Liver (tissue), 8 donors: ENCODE measurements at regions not wholly inside any gene's neighbourhood (a gene's known extent, or its start where the extent isn't known, plus 50 kb on each side); places are given as distances from the start of the nearest gene placed in this dataset.

Experiments
- DNase-seq: peaks from one replicate; pipeline ENCODE4 v3.0.0-alpha.2; 2017; ENCODE audit warnings: low spot score
- H3K27ac ChIP-seq, 2 donors: one replicate each; pipeline ENCODE4 v1.7.0; 2013; ENCODE audit warnings: inconsistent platforms in 2 of 2, low read length in 2 of 2, control low read depth in 1 of 2, low read depth in 1 of 2, mild to moderate bottlenecking in 1 of 2
- H3K27me3 ChIP-seq, 4 donors: one replicate each; pipeline versions ENCODE4 v1.6.1 to v1.7.0; 2013; ENCODE audit warnings: low read length in 3 of 4, inconsistent platforms in 1 of 4, mild to moderate bottlenecking in 1 of 4, moderate library complexity in 1 of 4; ENCODE audit not compliant: control insufficient read depth in 4 of 4, insufficient read depth in 4 of 4
- H3K36me3 ChIP-seq, 4 donors: one replicate each; pipeline versions ENCODE4 v1.6.1 to v1.7.0; 2013; ENCODE audit warnings: low read length in 3 of 4, mild to moderate bottlenecking in 3 of 4, low read depth in 1 of 4, moderate library complexity in 1 of 4; ENCODE audit not compliant: control insufficient read depth in 4 of 4, insufficient read depth in 3 of 4
- H3K4me1 ChIP-seq, 4 donors: one replicate each; pipeline versions ENCODE4 v1.6.1 to v1.7.0; 2013; ENCODE audit warnings: low read length in 3 of 4, mild to moderate bottlenecking in 3 of 4, moderate library complexity in 1 of 4; ENCODE audit not compliant: control insufficient read depth in 4 of 4, insufficient read depth in 4 of 4
- H3K4me3 ChIP-seq, 3 donors: one replicate each; pipeline versions ENCODE4 v1.6.1 to v1.7.0; 2013; ENCODE audit warnings: low read length in 3 of 3, control low read depth in 1 of 3, low read depth in 1 of 3, mild to moderate bottlenecking in 1 of 3
- H3K9ac ChIP-seq, 2 donors: one replicate each; pipeline ENCODE4 v1.7.0; 2013; ENCODE audit warnings: low read length in 2 of 2, mild to moderate bottlenecking in 2 of 2, moderate library complexity in 2 of 2, control low read depth in 1 of 2, low read depth in 1 of 2
- H3K9me3 ChIP-seq, 4 donors: one replicate each; pipeline versions ENCODE4 v1.6.1 to v1.7.0; 2013; ENCODE audit warnings: low read length in 3 of 4; ENCODE audit not compliant: control insufficient read depth in 4 of 4
- EGR1 ChIP-seq, 2 donors: IDR thresholded peaks; 2 replicates each; pipeline ENCODE4 v1.6.1; 2016 to 2018; ENCODE audit warnings: antibody characterized with exemption in 2 of 2, low read depth in 2 of 2
- FOXA1 ChIP-seq: IDR thresholded peaks from 2 replicates; pipeline ENCODE4 v1.6.1; 2016; ENCODE audit warnings: antibody characterized with exemption
- FOXA2 ChIP-seq: IDR thresholded peaks from 2 replicates; pipeline ENCODE4 v1.6.1; 2016; ENCODE audit warnings: antibody characterized with exemption
- GABPA ChIP-seq, 2 donors: IDR thresholded peaks in 1 of 2; conservative IDR thresholded peaks in 1 of 2; 2 replicates each; pipeline ENCODE4 v1.6.1; 2016; ENCODE audit warnings: antibody characterized with exemption in 2 of 2, mild to moderate bottlenecking in 1 of 2, moderate library complexity in 1 of 2
- HNF4A ChIP-seq, 2 donors: conservative IDR thresholded peaks; 2 replicates each; pipeline ENCODE4 v1.6.1; 2016; ENCODE audit warnings: antibody characterized with exemption in 2 of 2, mild to moderate bottlenecking in 2 of 2
- HNF4G ChIP-seq: IDR thresholded peaks from 2 replicates; pipeline ENCODE4 v1.6.1; 2016; ENCODE audit warnings: antibody characterized with exemption
- JUND ChIP-seq, 2 donors: IDR thresholded peaks; 2 replicates each; pipeline ENCODE4 v1.6.1; 2016; ENCODE audit warnings: antibody characterized with exemption in 2 of 2
- NR2F2 ChIP-seq: IDR thresholded peaks from 2 replicates; pipeline ENCODE4 v1.6.1; 2016; ENCODE audit warnings: antibody characterized with exemption
- RAD21 ChIP-seq, 2 donors: IDR thresholded peaks; 2 replicates each; pipeline ENCODE4 v1.6.1; 2016; ENCODE audit warnings: antibody characterized with exemption in 2 of 2, mild to moderate bottlenecking in 2 of 2
- RXRA ChIP-seq, 2 donors: IDR thresholded peaks; 2 replicates each; pipeline ENCODE4 v1.6.1; 2017 to 2018; ENCODE audit warnings: antibody characterized with exemption in 2 of 2, mild to moderate bottlenecking in 1 of 2
- SP1 ChIP-seq: IDR thresholded peaks from 2 replicates; pipeline ENCODE4 v1.6.1; 2018; ENCODE audit warnings: antibody characterized with exemption, mild to moderate bottlenecking
- TAF1 ChIP-seq: conservative IDR thresholded peaks from 2 replicates; pipeline ENCODE4 v1.6.1; 2016; ENCODE audit warnings: antibody characterized with exemption, mild to moderate bottlenecking
- YY1 ChIP-seq: IDR thresholded peaks from 2 replicates; pipeline ENCODE4 v1.6.1; 2016; ENCODE audit warnings: antibody characterized with exemption, mild to moderate bottlenecking
- WGBS: extraction: QIAGEN DNeasy Blood & Tissue Kit; methylation state at CpG from one replicate; pipeline ENCODE4 v1.1.7; 2013; 5-methylcytosine and 5-hydroxymethylcytosine counted together
- TF ChIP-seq, protein P1 (sequence below): IDR thresholded peaks from 2 replicates; pipeline ENCODE4 v1.6.1; 2016; ENCODE audit warnings: antibody characterized with exemption
- TF ChIP-seq, protein P2 (sequence below): IDR thresholded peaks from 2 replicates; pipeline ENCODE4 v1.6.1; 2016; ENCODE audit warnings: antibody characterized with exemption, mild to moderate bottlenecking
- TF ChIP-seq, protein P3 (sequence below): IDR thresholded peaks from 2 replicates; pipeline ENCODE4 v1.6.1; 2016; ENCODE audit warnings: antibody characterized with exemption
- TF ChIP-seq, protein P4 (sequence below): IDR thresholded peaks from 2 replicates; pipeline ENCODE4 v1.6.1; 2016; ENCODE audit warnings: antibody characterized with exemption
- TF ChIP-seq, protein P5 (sequence below): fragments of 150-350 bp; IDR thresholded peaks from 2 replicates; pipeline ENCODE4 v1.5.1; 2017; ENCODE audit warnings: improper control_type of control experiment, low read depth, low read length; ENCODE audit not compliant: missing input control
- donor health status: healthy.
- donor health status: healthy.
- donor health status: healthy.
- donor health status: healthy.
- donor health status: healthy.

DNA sequence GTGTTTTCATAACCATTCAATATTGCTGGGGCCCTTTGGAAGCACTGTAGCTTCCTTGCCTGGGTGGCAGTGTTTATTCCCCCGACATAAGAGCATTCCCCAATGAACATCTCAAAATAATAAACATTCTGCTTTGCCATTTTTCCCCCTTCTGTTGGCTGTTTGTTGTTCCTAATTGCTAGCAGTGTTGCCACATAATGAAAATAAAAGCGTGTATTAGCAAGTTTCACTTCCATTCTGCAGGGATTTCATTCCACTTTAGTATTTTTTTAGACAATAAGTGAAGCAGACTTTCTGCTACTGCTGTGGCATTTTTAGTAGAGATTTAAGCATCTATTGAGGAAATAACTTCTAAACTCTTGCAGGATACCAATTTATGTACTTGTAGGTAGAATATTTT is 154.7 kb upstream of the GALNT13 start:
- Histone ChIP-seq H3K4me1 (no peaks in the 10 kb centered on the region), H3K27ac (no peak overlapping the region), H3K9ac (no peak overlapping the region), H3K4me3 (no peak overlapping the region), H3K27me3 (no peaks in the 10 kb centered on the region), H3K9me3 (no peaks in the 10 kb centered on the region), H3K36me3 (no peaks in the 10 kb centered on the region)
- DNase-seq = no peak
- TF ChIP-seq, protein P1, sequence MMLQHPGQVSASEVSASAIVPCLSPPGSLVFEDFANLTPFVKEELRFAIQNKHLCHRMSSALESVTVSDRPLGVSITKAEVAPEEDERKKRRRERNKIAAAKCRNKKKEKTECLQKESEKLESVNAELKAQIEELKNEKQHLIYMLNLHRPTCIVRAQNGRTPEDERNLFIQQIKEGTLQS = no peak
- no peak for TF ChIP-seq SP1
- TF ChIP-seq YY1 = no peak
- TF ChIP-seq, protein P2, sequence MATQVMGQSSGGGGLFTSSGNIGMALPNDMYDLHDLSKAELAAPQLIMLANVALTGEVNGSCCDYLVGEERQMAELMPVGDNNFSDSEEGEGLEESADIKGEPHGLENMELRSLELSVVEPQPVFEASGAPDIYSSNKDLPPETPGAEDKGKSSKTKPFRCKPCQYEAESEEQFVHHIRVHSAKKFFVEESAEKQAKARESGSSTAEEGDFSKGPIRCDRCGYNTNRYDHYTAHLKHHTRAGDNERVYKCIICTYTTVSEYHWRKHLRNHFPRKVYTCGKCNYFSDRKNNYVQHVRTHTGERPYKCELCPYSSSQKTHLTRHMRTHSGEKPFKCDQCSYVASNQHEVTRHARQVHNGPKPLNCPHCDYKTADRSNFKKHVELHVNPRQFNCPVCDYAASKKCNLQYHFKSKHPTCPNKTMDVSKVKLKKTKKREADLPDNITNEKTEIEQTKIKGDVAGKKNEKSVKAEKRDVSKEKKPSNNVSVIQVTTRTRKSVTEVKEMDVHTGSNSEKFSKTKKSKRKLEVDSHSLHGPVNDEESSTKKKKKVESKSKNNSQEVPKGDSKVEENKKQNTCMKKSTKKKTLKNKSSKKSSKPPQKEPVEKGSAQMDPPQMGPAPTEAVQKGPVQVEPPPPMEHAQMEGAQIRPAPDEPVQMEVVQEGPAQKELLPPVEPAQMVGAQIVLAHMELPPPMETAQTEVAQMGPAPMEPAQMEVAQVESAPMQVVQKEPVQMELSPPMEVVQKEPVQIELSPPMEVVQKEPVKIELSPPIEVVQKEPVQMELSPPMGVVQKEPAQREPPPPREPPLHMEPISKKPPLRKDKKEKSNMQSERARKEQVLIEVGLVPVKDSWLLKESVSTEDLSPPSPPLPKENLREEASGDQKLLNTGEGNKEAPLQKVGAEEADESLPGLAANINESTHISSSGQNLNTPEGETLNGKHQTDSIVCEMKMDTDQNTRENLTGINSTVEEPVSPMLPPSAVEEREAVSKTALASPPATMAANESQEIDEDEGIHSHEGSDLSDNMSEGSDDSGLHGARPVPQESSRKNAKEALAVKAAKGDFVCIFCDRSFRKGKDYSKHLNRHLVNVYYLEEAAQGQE = no peak
- TF ChIP-seq NR2F2 = no peak
- TF ChIP-seq FOXA2 = no peak
- TF ChIP-seq FOXA1 = no peak
- TF ChIP-seq HNF4A (conservative IDR thresholded peaks at IDR 0.05) = no peak
- TF ChIP-seq RXRA (IDR thresholded peaks at IDR 0.05) = no peak
- TF ChIP-seq, protein P3, sequence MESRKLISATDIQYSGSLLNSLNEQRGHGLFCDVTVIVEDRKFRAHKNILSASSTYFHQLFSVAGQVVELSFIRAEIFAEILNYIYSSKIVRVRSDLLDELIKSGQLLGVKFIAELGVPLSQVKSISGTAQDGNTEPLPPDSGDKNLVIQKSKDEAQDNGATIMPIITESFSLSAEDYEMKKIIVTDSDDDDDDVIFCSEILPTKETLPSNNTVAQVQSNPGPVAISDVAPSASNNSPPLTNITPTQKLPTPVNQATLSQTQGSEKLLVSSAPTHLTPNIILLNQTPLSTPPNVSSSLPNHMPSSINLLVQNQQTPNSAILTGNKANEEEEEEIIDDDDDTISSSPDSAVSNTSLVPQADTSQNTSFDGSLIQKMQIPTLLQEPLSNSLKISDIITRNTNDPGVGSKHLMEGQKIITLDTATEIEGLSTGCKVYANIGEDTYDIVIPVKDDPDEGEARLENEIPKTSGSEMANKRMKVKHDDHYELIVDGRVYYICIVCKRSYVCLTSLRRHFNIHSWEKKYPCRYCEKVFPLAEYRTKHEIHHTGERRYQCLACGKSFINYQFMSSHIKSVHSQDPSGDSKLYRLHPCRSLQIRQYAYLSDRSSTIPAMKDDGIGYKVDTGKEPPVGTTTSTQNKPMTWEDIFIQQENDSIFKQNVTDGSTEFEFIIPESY = no peak
- no peak for TF ChIP-seq TAF1
- TF ChIP-seq, protein P4, sequence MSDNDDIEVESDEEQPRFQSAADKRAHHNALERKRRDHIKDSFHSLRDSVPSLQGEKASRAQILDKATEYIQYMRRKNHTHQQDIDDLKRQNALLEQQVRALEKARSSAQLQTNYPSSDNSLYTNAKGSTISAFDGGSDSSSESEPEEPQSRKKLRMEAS = no peak
- TF ChIP-seq GABPA (IDR thresholded peaks at IDR 0.05 in 1 of 2, conservative IDR thresholded peaks at IDR 0.05 in 1 of 2) = no peak
- no peak for TF ChIP-seq EGR1 (IDR thresholded peaks at IDR 0.05; ENCODE audit: low read depth in 2 of 2)
- no peak for TF ChIP-seq HNF4G
- TF ChIP-seq, protein P5, sequence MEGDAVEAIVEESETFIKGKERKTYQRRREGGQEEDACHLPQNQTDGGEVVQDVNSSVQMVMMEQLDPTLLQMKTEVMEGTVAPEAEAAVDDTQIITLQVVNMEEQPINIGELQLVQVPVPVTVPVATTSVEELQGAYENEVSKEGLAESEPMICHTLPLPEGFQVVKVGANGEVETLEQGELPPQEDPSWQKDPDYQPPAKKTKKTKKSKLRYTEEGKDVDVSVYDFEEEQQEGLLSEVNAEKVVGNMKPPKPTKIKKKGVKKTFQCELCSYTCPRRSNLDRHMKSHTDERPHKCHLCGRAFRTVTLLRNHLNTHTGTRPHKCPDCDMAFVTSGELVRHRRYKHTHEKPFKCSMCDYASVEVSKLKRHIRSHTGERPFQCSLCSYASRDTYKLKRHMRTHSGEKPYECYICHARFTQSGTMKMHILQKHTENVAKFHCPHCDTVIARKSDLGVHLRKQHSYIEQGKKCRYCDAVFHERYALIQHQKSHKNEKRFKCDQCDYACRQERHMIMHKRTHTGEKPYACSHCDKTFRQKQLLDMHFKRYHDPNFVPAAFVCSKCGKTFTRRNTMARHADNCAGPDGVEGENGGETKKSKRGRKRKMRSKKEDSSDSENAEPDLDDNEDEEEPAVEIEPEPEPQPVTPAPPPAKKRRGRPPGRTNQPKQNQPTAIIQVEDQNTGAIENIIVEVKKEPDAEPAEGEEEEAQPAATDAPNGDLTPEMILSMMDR = no peak
- no peak for TF ChIP-seq JUND (IDR thresholded peaks at IDR 0.05)
- TF ChIP-seq RAD21 (IDR thresholded peaks at IDR 0.05) = no peak
- WGBS = 66% methylated on average over 2 of the region's 2 CpGs
